ENCODE measurements at regions not wholly inside any gene's neighbourhood (a gene's known extent, or its start where the extent isn't known, plus 50 kb on each side); places are given as distances from the start of the nearest gene placed in this dataset.

DNA sequence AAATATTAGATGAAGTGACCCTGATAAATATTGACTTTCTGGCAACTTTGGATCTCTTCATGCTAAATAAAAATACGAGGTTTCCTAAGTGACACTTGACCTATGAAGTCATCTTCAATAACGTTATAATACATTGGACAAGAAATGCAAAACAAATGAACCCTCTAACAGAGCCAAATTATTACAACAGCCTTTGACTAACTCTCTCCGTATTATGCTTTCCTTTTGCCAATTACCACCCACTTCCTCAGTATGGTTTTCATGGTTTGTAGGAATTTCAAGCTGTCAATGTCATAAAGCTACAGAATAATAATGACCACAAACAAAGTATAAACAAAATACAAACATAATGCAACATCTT lies 210.5 kb downstream of the MOXD1 start:
- TF ChIP-seq POLR2A (IDR thresholded peaks at IDR 0.05): no peak
- TF ChIP-seq, protein P1, sequence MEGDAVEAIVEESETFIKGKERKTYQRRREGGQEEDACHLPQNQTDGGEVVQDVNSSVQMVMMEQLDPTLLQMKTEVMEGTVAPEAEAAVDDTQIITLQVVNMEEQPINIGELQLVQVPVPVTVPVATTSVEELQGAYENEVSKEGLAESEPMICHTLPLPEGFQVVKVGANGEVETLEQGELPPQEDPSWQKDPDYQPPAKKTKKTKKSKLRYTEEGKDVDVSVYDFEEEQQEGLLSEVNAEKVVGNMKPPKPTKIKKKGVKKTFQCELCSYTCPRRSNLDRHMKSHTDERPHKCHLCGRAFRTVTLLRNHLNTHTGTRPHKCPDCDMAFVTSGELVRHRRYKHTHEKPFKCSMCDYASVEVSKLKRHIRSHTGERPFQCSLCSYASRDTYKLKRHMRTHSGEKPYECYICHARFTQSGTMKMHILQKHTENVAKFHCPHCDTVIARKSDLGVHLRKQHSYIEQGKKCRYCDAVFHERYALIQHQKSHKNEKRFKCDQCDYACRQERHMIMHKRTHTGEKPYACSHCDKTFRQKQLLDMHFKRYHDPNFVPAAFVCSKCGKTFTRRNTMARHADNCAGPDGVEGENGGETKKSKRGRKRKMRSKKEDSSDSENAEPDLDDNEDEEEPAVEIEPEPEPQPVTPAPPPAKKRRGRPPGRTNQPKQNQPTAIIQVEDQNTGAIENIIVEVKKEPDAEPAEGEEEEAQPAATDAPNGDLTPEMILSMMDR (IDR thresholded peaks at IDR 0.05): no peak
